DMS153 treated with DMSO at 0.1 percent for 48 hours (cell line): ENCODE measurements at regions not wholly inside any gene's neighbourhood (a gene's known extent, or its start where the extent isn't known, plus 50 kb on each side); places are given as distances from the start of the nearest gene placed in this dataset.
A peak's percentile ranks its signal among the peaks of the same experiment; 100 is the strongest.
"Not testable (repeated sequence)": the region's sequence is repeated elsewhere in the genome, so short reads cannot be mapped to it uniquely, and the experiment has no call there.

ENCODE experiments used
- DNase-seq: peaks from one replicate; lab custom pipeline; 2025; ENCODE audit not compliant: unreplicated experiment; lab: John Stamatoyannopoulos, UW

- DNase-seq = no peak
Measured at GRCh38 chr11:114928260-114928870, 250.0 kb downstream of the NXPE2 start.

- no peak for DNase-seq
Measured at GRCh38 chr11:114929351-114930000, 251.1 kb downstream of the NXPE2 start.

GRCh38 chr11:114938799-114939198 is 260.5 kb downstream of the NXPE2 start:
- DNase-seq = no peak

- no peak for DNase-seq
Measured at GRCh38 chr11:114942207-114942606, 263.9 kb downstream of the NXPE2 start.

- DNase-seq = no peak
Measured at GRCh38 chr11:114949614-114950351, 271.5 kb downstream of the NXPE2 start.

GRCh38 chr11:114953039-114953438 is 274.7 kb downstream of the NXPE2 start:
- peak; percentile 11 for DNase-seq

- DNase-seq = no peak
Measured at GRCh38 chr11:114955923-114956322, 277.6 kb downstream of the NXPE2 start.

- no peak for DNase-seq
Measured at GRCh38 chr11:114956566-114956965, 278.2 kb downstream of the NXPE2 start.

- no peak for DNase-seq
Measured at GRCh38 chr11:114959953-114960505, 281.7 kb downstream of the NXPE2 start.

- DNase-seq = not testable (repeated sequence)
Measured at GRCh38 chr11:114960819-114961218, 282.5 kb downstream of the NXPE2 start.

- no peak for DNase-seq
Measured at GRCh38 chr11:114964676-114965214, 286.4 kb downstream of the NXPE2 start.

GRCh38 chr11:114970927-114971645 is 292.8 kb downstream of the NXPE2 start:
- DNase-seq = no peak

- no peak for DNase-seq
Measured at GRCh38 chr11:114972105-114972504, 293.8 kb downstream of the NXPE2 start.

- DNase-seq = no peak
Measured at GRCh38 chr11:114977651-114978050, 299.3 kb downstream of the NXPE2 start.

GRCh38 chr11:114982141-114982540 is 303.8 kb downstream of the NXPE2 start:
- DNase-seq = no peak

GRCh38 chr11:114984611-114985163 is 306.4 kb downstream of the NXPE2 start:
- no peak for DNase-seq

GRCh38 chr11:114986365-114986764 is 308.0 kb downstream of the NXPE2 start:
- DNase-seq = no peak

GRCh38 chr11:114987186-114987760 is 308.9 kb downstream of the NXPE2 start:
- DNase-seq = no peak

- no peak for DNase-seq
Measured at GRCh38 chr11:114988644-114989043, 310.3 kb downstream of the NXPE2 start.

GRCh38 chr11:114989536-114989935 is 311.2 kb downstream of the NXPE2 start:
- no peak for DNase-seq
